Esophagus muscularis mucosa (tissue), 4 donors: ENCODE measurements at regions not wholly inside any gene's neighbourhood (a gene's known extent, or its start where the extent isn't known, plus 50 kb on each side); places are given as distances from the start of the nearest gene placed in this dataset.
"Not testable (repeated sequence)": the region's sequence is repeated elsewhere in the genome, so short reads cannot be mapped to it uniquely, and the experiment has no call there.

Experiments
- DNase-seq: peaks from one replicate; pipeline ENCODE4 v3.0.0-alpha.2; 2017; ENCODE audit errors: extremely low spot score
- H3K27ac ChIP-seq, 4 donors: fragments of 200-600 bp; sonication (generic); replicated peaks in 1 of 4; 1 replicate in 3 of 4; 2 replicates in 1 of 4; pipeline ENCODE4 v1.5.1; 2016 to 2019; ENCODE audit warnings: mild to moderate bottlenecking in 1 of 4
- H3K27me3 ChIP-seq, 4 donors: fragments of 200-600 bp; sonication (generic); one replicate each; pipeline versions ENCODE4 v1.5.1 to v1.6.0; 2016 to 2019
- H3K36me3 ChIP-seq, 4 donors: fragments of 200-600 bp; sonication (generic); one replicate each; pipeline ENCODE4 v1.5.1; 2016 to 2019
- H3K4me1 ChIP-seq, 4 donors: fragments of 200-600 bp; sonication (generic); one replicate each; pipeline ENCODE4 v1.5.1; 2016 to 2019
- H3K4me3 ChIP-seq, 4 donors: fragments of 200-600 bp; sonication (generic); 1 replicate in 2 of 4; 2 replicates in 2 of 4; pipeline ENCODE4 v1.5.1; 2016 to 2019; ENCODE audit warnings: mild to moderate bottlenecking in 4 of 4, moderate library complexity in 1 of 4
- H3K9me3 ChIP-seq, 4 donors: fragments of 200-600 bp; sonication (generic); 1 replicate in 3 of 4; 2 replicates in 1 of 4; pipeline ENCODE4 v1.5.1; 2016 to 2019
- EP300 ChIP-seq: sonication (generic); formaldehyde crosslinking; IDR thresholded peaks from one replicate; pipeline ENCODE4 v1.6.1; 2017; ENCODE audit warnings: antibody characterized with exemption
- POLR2A ChIP-seq: fragments of 450-650 bp; IDR thresholded peaks from one replicate; pipeline ENCODE4 v1.6.1; 2017; ENCODE audit warnings: antibody characterized with exemption, moderate library complexity, mild to moderate bottlenecking, low read depth
- POLR2AphosphoS5 ChIP-seq, 2 donors: sonication (generic); formaldehyde crosslinking; IDR thresholded peaks; one replicate each; pipeline ENCODE4 v1.6.1; 2017; ENCODE audit warnings: antibody characterized with exemption in 2 of 2
- WGBS: methylation state at CpG from one replicate; pipeline ENCODE4 v1.1.5; 2018; 5-methylcytosine and 5-hydroxymethylcytosine counted together
- intact Hi-C: fragments of 100-400 bp; cut with DNase I; formaldehyde crosslinking; loops from one replicate; pipeline ENCODE4 v1.15.1; 2023
- TF ChIP-seq, protein P1 (sequence below), 3 experiments: fragments of 200-600 bp in 2 of 3; fragments of 450-650 bp in 1 of 3; sonication (generic) in 2 of 3; IDR thresholded peaks; one replicate each; pipeline ENCODE4 v1.5.1; 2017 to 2019; ENCODE audit warnings: antibody characterized with exemption in 3 of 3, mild to moderate bottlenecking in 2 of 3, moderate library complexity in 1 of 3

- no peak for TF ChIP-seq POLR2A
- TF ChIP-seq EP300: no peak
- intact Hi-C loops: no loop called here
- Histone ChIP-seq H3K27me3 (no peaks in the 10 kb centered on the region), H3K9me3 (no peaks in the 10 kb centered on the region), H3K36me3 (no peaks in the 10 kb centered on the region), H3K27ac (no peak overlapping the region), H3K4me1 (peaks cover 6 to 12% (median 7%) of the 10 kb centered on the region in 4 donors), H3K4me3 (no peak overlapping the region)
- 45% methylated on average over 4 of the region's 4 CpGs for WGBS
- DNase-seq: no peak
These were observed 158.9 kb upstream of the FAM20A start for GRCh38 chr17:68760141-68760475.

DNA sequence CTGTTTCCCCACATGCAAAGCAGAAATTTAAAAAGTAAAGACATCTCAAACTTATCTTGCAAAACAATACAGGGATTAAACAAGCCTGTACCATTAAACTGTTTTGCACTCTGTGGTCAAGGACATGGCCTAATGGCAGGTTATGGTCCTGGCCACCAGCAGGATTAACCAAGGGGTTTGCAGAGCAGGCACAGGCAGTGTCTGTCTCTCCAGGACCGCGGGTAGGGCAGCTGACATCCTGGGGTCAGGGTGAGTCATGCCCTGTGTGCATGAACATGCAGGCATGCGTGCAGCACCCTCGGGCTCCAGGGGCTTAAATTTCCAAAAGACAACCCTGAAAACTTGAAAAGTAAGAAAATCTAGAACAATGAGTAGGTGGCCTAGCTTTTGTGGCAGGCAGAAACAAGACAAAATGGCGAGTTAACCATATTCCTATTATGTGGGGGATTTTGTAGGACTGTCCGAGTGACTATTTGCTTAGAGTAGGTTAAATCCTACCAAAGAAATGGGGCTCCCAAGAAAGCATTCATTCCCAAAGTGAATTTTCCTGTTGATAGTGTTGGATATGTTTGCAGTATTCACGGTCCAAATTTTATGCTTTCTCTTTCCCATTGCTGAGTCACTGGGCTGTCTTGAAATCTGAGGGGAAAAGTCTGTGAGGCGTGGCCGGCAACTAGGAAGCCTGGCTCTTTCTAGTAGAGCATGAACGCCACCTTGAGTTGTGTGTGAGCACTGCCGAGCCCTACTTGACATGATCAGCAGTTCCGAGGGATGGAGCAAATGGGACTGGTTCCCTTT lies 158.4 kb upstream of the FAM20A start:
- H3K9me3 ChIP-seq: no peaks in the 10 kb centered on the region
- peak; percentile 96 for DNase-seq
- peak overlapping the region; percentile 26 to 43 (median 36) for H3K4me3 ChIP-seq
- TF ChIP-seq, protein P1, sequence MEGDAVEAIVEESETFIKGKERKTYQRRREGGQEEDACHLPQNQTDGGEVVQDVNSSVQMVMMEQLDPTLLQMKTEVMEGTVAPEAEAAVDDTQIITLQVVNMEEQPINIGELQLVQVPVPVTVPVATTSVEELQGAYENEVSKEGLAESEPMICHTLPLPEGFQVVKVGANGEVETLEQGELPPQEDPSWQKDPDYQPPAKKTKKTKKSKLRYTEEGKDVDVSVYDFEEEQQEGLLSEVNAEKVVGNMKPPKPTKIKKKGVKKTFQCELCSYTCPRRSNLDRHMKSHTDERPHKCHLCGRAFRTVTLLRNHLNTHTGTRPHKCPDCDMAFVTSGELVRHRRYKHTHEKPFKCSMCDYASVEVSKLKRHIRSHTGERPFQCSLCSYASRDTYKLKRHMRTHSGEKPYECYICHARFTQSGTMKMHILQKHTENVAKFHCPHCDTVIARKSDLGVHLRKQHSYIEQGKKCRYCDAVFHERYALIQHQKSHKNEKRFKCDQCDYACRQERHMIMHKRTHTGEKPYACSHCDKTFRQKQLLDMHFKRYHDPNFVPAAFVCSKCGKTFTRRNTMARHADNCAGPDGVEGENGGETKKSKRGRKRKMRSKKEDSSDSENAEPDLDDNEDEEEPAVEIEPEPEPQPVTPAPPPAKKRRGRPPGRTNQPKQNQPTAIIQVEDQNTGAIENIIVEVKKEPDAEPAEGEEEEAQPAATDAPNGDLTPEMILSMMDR (IDR thresholded peaks at IDR 0.05): peak; percentile 79 to 85 (median 84)
- TF ChIP-seq POLR2AphosphoS5 (IDR thresholded peaks at IDR 0.05): peak; percentile 42 to 61
- TF ChIP-seq POLR2A: no peak
- no peak for TF ChIP-seq EP300
- intact Hi-C loops: loop anchor here (5.0 to 10.0 kb wide), 2 partner anchors 222 to 295 kb away; no protein-coding TSS in a partner anchor
- peaks cover 6 to 12% (median 7%) of the 10 kb centered on the region in 4 donors for H3K4me1 ChIP-seq
- H3K27ac ChIP-seq: peak overlapping the region; percentile 14 to 67 (median 64)
- WGBS: 18% methylated on average over 12 of the region's 12 CpGs
- no peaks in the 10 kb centered on the region for H3K27me3 ChIP-seq
- H3K36me3 ChIP-seq: no peaks in the 10 kb centered on the region

DNA sequence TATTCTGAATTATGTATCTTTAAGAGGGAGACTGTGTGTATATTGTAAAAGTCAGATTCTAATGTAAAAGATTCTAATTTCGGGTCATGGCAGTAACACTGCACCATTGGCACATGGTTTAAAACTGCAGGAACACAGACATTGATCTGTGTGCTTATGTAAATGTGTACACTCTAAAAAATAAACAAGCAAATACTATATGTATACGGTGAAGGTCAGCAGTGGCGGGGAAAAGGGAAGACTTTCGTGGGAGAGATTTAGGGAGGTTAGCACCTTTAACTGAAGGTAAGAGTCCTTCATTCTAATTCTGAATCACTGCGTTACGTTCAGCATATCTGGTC lies 157.8 kb upstream of the FAM20A start:
- H3K9me3 ChIP-seq: no peaks in the 10 kb centered on the region
- no peaks in the 10 kb centered on the region for H3K36me3 ChIP-seq
- H3K27me3 ChIP-seq: no peaks in the 10 kb centered on the region
- no peak for DNase-seq
- intact Hi-C loops: loop anchor here (5.0 to 10.0 kb wide), 2 partner anchors 222 to 294 kb away; no protein-coding TSS in a partner anchor
- no peak overlapping the region for H3K4me3 ChIP-seq
- TF ChIP-seq EP300 (no peak), POLR2AphosphoS5 (IDR thresholded peaks at IDR 0.05) (no peak), POLR2A (no peak)
- TF ChIP-seq, protein P1 (IDR thresholded peaks at IDR 0.05): no peak
- peak overlapping the region in 2 of 4 donors; percentile 63 to 67 for H3K27ac ChIP-seq
- 87% methylated on average over 6 of the region's 6 CpGs for WGBS
- H3K4me1 ChIP-seq: peaks cover 6 to 12% (median 7%) of the 10 kb centered on the region in 4 donors

GRCh38 chr17:68757866-68758757 lies 156.9 kb upstream of the FAM20A start:
- intact Hi-C loops: loop anchor here (5.0 to 10.0 kb wide), 2 partner anchors 221 to 293 kb away; no protein-coding TSS in a partner anchor
- H3K27me3 ChIP-seq, H3K9me3 ChIP-seq, H3K4me3 ChIP-seq, H3K36me3 ChIP-seq, DNase-seq, H3K27ac ChIP-seq: not testable (repeated sequence)
- WGBS: 93% methylated on average over 2 of the region's 2 CpGs
- peaks cover 6 to 12% (median 7%) of the 10 kb centered on the region in 4 donors for H3K4me1 ChIP-seq

- H3K36me3 ChIP-seq: no peaks in the 10 kb centered on the region
- intact Hi-C loops: loop anchor here (10.0 kb wide), 1 partner anchor 289 kb away; no protein-coding TSS in a partner anchor
- whole genome bisulfite sequencing: 94% methylated on average over 9 of the region's 9 CpGs
- DNase-seq: no peak
- H3K4me3 ChIP-seq: no peak overlapping the region
- no peak overlapping the region for H3K27ac ChIP-seq
- no peaks in the 10 kb centered on the region for H3K9me3 ChIP-seq
- TF ChIP-seq POLR2AphosphoS5 (IDR thresholded peaks at IDR 0.05) (no peak), POLR2A (no peak), EP300 (no peak)
- TF ChIP-seq, protein P1 (IDR thresholded peaks at IDR 0.05): no peak
- H3K4me1 ChIP-seq: peaks cover 2% of the 10 kb centered on the region in 4 donors
- H3K27me3 ChIP-seq: no peaks in the 10 kb centered on the region
These were observed 153.0 kb upstream of the FAM20A start for GRCh38 chr17:68753985-68754769.
